ENCODE measurements at regions not wholly inside any gene's neighbourhood (a gene's known extent, or its start where the extent isn't known, plus 50 kb on each side); places are given as distances from the start of the nearest gene placed in this dataset.
"Not testable (repeated sequence)": the region's sequence is repeated elsewhere in the genome, so short reads cannot be mapped to it uniquely, and the experiment has no call there.

DNA sequence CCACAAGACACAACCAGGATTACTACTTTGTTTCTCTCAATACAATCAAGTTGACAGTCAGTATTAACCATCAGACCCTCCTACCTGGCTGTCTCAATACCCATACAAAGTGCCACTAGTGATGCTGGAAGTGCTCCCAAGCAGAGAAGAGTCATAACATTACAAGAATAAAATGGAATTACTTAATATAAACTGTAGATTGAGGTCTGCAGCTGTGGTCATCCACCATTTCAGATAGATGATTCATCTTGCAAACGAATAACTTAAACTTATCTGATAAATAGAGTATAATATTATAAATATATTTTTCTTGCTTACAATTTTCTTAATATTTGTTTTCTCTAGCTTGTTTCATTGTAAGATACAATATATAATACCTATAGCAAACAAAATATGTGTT is 1034.2 kb upstream of the PCDH10 start:
- Histone ChIP-seq H3K4me2 (ENCODE audit: low read length) (no peak overlapping the region), H3K9me3 (ENCODE audit: low read length) (no peaks in the 10 kb centered on the region), H3F3A (ENCODE audit: insufficient read depth, low read length, poor library complexity, severe bottlenecking) (no peaks in the 10 kb centered on the region), H4K20me1 (ENCODE audit: insufficient read depth) (no peaks in the 10 kb centered on the region), H2AFZ (ENCODE audit: low read depth, low read length) (no peak overlapping the region), H3K4me3 (ENCODE audit: low read length) (no peak overlapping the region), H3K36me3 (ENCODE audit: insufficient read depth, low read length) (no peaks in the 10 kb centered on the region), H3K27ac (ENCODE audit: low read length) (no peak overlapping the region), H3K9me2 (ENCODE audit: insufficient read depth, low read length) (no peaks in the 10 kb centered on the region), H3K9ac (ENCODE audit: low read length) (no peak overlapping the region), H3K27me3 (ENCODE audit: insufficient read depth, low read depth, low read length) (no peaks in the 10 kb centered on the region), H3K79me2 (replicated peaks; ENCODE audit: insufficient read depth, low read length) (no peaks in the 10 kb centered on the region)
- TF ChIP-seq, protein P1, sequence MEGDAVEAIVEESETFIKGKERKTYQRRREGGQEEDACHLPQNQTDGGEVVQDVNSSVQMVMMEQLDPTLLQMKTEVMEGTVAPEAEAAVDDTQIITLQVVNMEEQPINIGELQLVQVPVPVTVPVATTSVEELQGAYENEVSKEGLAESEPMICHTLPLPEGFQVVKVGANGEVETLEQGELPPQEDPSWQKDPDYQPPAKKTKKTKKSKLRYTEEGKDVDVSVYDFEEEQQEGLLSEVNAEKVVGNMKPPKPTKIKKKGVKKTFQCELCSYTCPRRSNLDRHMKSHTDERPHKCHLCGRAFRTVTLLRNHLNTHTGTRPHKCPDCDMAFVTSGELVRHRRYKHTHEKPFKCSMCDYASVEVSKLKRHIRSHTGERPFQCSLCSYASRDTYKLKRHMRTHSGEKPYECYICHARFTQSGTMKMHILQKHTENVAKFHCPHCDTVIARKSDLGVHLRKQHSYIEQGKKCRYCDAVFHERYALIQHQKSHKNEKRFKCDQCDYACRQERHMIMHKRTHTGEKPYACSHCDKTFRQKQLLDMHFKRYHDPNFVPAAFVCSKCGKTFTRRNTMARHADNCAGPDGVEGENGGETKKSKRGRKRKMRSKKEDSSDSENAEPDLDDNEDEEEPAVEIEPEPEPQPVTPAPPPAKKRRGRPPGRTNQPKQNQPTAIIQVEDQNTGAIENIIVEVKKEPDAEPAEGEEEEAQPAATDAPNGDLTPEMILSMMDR (IDR thresholded peaks at IDR 0.05; ENCODE audit: poor library complexity, severe bottlenecking) = no peak
- TF ChIP-seq EP300 (conservative IDR thresholded peaks at IDR 0.05; ENCODE audit: poor library complexity, severe bottlenecking) (no peak), EZH2 (IDR thresholded peaks at IDR 0.05; ENCODE audit: borderline replicate concordance, insufficient read depth, low read length, poor library complexity, severe bottlenecking) (no peak), TAF1 (IDR thresholded peaks at IDR 0.05; ENCODE audit: low read depth) (no peak), SMC3 (conservative IDR thresholded peaks at IDR 0.05; ENCODE audit: poor library complexity) (no peak)

DNA sequence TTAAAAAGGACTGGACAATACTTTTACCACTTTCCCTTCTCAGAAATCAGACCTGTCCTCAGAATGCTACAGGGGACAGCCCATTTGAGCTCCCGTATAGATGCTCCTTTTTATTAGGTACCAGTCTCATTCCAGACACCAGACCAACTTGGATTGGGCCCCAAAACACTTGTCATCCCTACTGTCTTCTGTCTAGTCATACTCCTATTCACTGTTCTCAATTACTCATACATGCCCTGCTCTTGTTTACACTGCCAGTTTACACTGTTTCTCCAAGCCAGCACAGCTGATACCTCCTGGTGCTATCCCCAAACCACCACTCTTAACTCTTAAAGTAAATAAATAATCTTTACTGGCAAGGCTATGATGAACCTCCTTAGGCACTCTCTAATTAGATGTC is 1026.4 kb upstream of the PCDH10 start:
- H3F3A ChIP-seq (ENCODE audit: insufficient read depth, low read length, poor library complexity, severe bottlenecking); H3K9me2 ChIP-seq (ENCODE audit: insufficient read depth, low read length); H4K20me1 ChIP-seq (ENCODE audit: insufficient read depth); H3K9ac ChIP-seq (ENCODE audit: low read length); H3K27me3 ChIP-seq (ENCODE audit: insufficient read depth, low read depth, low read length); H2AFZ ChIP-seq (ENCODE audit: low read depth, low read length); H3K27ac ChIP-seq (ENCODE audit: low read length); H3K79me2 ChIP-seq (replicated peaks; ENCODE audit: insufficient read depth, low read length); H3K4me3 ChIP-seq (ENCODE audit: low read length); H3K36me3 ChIP-seq (ENCODE audit: insufficient read depth, low read length); H3K4me2 ChIP-seq (ENCODE audit: low read length); H3K9me3 ChIP-seq (ENCODE audit: low read length): not testable (repeated sequence)

DNA sequence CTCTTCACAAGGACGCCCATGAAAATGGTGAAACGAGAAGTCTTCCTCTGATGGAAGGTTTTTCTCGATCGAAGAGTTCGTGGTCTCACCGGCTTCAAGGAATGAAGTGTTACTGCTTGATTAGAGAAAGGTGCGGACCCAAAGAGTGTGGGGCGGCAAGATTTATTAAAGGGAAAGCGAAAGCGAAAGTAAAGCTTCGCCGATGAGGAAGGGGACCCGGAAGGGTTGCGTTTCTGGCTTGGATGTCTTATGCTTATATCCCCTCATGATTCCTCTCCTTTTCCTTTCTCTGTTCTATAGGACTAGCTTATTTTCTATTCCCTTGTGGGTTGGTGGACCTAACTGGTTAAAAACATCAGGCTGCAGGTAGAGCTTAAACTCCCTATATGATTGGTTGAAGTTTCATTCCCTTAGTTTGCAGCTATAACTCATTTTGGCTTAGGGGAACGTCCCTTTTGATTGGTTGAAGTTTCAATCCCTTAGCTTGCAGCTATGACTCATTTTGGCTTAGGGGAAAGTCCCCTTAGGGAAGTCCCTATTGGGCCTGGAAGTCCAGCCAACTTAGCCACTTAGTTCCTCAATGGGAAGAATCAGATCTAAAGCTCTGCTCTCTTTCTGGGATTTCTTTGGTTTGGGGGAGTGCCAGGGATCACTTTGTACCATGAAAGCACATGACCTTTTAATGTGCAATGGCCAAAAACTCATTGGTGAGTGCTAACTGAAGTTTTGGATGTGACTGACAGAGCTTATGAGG is 1025.0 kb upstream of the PCDH10 start:
- Histone ChIP-seq H4K20me1 (ENCODE audit: insufficient read depth) (no peaks in the 10 kb centered on the region), H3K9me3 (ENCODE audit: low read length) (no peaks in the 10 kb centered on the region), H3F3A (ENCODE audit: insufficient read depth, low read length, poor library complexity, severe bottlenecking) (no peaks in the 10 kb centered on the region), H3K36me3 (ENCODE audit: insufficient read depth, low read length) (no peaks in the 10 kb centered on the region), H2AFZ (ENCODE audit: low read depth, low read length) (no peak overlapping the region), H3K27ac (ENCODE audit: low read length) (no peak overlapping the region), H3K79me2 (replicated peaks; ENCODE audit: insufficient read depth, low read length) (no peaks in the 10 kb centered on the region), H3K4me3 (ENCODE audit: low read length) (no peak overlapping the region), H3K27me3 (ENCODE audit: insufficient read depth, low read depth, low read length) (no peaks in the 10 kb centered on the region), H3K9ac (ENCODE audit: low read length) (no peak overlapping the region), H3K9me2 (ENCODE audit: insufficient read depth, low read length) (no peaks in the 10 kb centered on the region), H3K4me2 (ENCODE audit: low read length) (no peak overlapping the region)
- no peak for TF ChIP-seq EZH2 (IDR thresholded peaks at IDR 0.05; ENCODE audit: borderline replicate concordance, insufficient read depth, low read length, poor library complexity, severe bottlenecking)
- TF ChIP-seq, protein P1 (IDR thresholded peaks at IDR 0.05; ENCODE audit: poor library complexity, severe bottlenecking) = no peak
- no peak for TF ChIP-seq RAD21 (conservative IDR thresholded peaks at IDR 0.05)
- no peak for TF ChIP-seq SMC3 (conservative IDR thresholded peaks at IDR 0.05; ENCODE audit: poor library complexity)
